ENCODE measurements at regions not wholly inside any gene's neighbourhood (a gene's known extent, or its start where the extent isn't known, plus 50 kb on each side); places are given as distances from the start of the nearest gene placed in this dataset.

DNA sequence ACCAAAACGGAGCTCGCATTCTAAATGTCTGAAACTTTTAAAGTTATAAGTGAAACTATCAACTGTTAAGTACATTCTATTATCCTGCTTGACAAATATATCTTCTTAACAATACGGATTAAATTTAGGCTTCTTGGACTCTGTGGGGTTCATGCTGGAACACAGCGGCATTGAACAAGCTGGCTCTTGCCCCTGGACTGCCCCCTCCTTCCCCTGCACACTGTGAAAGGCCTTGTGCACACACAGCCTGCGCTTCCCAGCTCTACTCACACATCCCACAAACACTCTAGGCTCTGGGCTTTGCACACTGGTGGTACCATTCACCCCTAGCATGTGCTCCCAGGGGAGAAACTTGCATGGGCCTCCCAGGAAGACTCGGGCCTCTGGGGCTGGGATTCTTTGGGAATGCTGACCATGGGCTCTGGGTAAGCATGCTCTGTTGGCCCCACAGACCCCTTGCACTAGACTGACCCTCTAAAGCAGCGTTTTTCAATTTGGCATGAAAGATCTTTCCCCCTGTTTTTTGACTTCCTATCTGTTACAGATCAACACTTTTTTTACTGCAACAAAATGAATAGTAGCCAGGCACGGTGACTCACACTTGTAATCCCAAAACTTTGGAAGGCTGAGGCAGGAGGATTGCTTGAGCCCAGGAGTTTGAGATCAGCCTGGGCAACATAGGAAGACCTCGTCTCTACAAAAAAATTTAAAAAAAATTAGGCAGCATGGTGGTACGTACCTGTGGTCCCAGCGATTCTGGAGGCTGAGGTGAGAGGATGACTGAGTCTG lies 96.2 kb upstream of the CPM start:
- in situ Hi-C loops (cut with MboI; ENCODE audit: low sequenced_read_pairs) = no loop called here

DNA sequence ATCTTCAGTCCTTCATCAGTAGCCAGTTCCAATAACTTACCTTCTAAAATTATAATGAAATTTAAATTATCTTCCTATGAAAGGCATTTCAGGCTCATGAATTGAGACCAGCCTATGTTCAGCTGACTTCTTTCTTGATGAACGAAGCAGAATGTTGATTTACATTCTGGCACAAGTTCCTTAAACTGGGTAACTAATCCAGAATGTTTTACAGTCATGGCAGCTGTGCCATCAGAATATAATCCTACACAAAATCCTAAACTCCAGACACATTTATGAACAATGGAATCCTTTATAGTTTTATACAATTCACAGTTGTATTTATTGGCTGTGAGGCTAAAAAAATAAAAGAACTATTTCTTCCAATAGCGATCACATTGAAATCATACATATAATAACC lies 97.3 kb upstream of the CPM start:
- in situ Hi-C loops (cut with MboI; ENCODE audit: low sequenced_read_pairs) = no loop called here

DNA sequence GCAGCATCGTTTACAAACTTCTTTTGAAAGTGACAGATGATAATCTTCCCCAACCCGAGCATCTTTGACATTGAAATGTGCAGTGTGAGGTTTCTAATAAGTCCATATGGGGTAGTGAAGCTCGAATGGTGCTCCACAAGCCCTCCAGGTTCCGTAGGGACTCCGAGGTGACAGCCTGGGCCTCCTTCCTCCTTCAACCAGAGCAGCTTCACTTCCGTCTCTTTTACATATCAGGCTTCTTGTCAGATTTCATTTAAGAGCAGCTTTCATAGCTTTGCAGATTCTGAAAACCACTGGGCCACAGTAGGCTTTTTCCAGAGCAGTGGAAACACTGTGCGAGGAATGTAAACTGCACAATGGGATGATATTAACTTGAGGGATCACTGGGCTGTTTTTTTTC lies 103.6 kb upstream of the CPM start:
- in situ Hi-C loops (cut with MboI; ENCODE audit: low sequenced_read_pairs) = no loop called here

DNA sequence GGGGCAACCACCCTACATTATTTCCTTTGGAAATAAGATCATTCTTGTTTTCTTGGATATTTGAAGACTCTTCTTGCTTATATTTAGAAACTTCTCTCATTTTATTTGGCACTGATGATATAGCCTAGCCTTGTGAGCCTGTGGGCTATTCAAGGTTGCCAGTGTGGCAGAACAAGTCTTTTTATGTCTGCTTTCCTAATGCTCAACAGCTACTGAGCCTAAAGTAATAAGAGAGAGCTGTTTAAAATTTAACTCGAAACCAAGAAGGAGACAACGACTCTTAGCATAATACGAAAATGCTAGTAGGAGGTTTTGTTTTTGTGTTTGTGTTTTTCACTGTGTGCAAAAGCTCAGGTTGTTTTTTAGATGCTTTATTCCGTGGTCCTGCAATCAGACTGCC lies 104.0 kb upstream of the CPM start:
- in situ Hi-C loops (cut with MboI; ENCODE audit: low sequenced_read_pairs) = no loop called here

DNA sequence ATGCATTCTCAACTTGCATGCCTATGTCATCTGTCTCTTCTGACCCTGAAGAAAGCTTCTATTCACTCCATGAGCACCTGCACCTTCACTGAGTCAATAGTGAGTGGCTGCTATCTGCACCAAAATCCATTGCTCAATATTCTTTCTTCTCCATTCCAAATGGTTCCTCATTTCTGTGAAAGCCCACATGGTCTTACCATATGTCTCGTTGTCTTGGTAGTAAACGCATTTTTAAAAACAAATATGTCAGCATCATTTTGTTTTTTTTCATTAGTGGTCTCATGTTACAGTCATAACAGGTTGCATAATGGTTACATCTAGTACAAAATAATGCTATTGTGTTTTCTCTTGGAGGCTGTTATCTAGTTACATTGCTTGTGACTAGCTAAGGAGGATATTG lies 106.9 kb upstream of the CPM start:
- in situ Hi-C loops (cut with MboI; ENCODE audit: low sequenced_read_pairs) = no loop called here

DNA sequence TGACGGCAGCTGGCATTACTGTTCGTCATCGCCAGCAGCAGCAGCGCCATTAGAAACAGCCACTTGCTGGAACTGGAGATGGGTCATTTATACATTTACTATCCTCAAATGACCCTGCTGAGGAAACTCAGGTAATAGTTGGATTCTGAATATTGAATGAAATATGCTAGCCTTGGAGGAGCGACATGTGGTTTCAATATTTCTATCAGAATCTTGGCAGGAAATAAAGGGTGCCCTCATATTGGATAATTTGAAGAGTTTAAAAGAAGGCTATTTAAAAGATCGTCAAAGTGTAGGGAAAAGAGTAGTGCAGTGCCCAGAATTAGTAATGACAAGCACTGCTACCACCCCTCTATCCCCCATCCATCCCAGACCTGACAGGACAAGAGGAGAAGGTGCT lies 109.6 kb upstream of the CPM start:
- in situ Hi-C loops (cut with MboI; ENCODE audit: low sequenced_read_pairs) = no loop called here

DNA sequence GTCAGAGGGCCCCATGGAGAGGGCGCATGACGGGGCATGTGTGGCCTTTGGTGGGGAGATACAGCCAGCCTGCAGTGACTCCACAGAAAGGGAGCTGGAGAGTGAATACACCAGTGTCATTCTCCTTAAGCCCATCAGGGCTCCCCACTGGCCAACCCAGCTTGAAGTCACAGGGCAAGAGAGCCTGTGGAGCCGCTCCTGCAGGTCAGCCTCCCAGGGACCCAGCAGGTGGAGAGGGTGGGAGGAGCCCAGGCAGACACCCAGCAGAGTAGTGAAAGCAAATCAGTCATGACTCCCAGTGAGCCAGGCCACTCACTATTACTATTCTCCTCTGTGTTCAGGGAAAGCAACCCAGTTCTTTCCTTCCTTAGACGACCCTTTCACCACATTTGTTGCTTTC lies 110.0 kb upstream of the CPM start:
- in situ Hi-C loops (cut with MboI; ENCODE audit: low sequenced_read_pairs) = no loop called here

DNA sequence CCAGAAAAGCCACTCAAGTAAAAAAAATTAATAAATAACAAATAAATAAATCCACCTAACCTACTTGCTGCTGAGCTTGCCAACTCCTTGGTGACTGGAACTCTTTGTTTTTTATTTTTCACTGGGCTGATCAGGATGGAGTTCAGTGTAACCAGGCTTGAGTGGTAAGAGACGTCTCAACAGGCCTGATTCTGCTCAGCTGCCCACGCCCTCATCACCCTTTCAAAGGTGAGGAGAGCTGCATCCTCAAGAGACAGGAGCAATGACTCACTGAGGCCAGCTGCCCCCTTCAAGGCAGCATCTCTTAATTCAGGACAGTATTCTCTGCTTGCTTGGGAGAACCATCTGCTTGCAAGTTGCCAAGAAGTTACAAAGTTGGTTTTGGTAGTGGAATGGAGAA lies 111.9 kb upstream of the CPM start:
- in situ Hi-C loops (cut with MboI; ENCODE audit: low sequenced_read_pairs) = no loop called here

GRCh38 chr12:69045430-69045829 lies 112.5 kb upstream of the CPM start:
- in situ Hi-C loops (cut with MboI; ENCODE audit: low sequenced_read_pairs) = no loop called here

DNA sequence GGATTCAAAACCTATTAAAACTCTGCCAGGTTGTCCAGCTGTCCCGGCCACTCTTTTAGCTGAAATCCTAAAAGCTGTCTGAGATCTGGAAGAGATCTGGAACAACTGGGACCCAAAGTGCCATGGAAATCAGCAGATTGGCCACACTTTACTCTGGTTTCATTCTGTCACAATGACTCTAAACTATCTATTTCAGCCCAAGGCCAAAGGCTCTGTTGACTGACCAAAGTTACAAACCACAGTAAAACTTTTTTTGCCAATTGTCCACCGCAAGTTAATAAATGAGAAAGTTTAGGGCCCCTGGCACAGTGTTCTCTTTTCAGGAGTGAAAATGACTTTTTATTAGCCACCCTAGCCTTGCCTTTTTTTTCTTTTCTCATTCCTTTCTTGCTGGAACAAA lies 113.4 kb upstream of the CPM start:
- in situ Hi-C loops (cut with MboI; ENCODE audit: low sequenced_read_pairs) = no loop called here

GRCh38 chr12:69046920-69047319 lies 113.9 kb upstream of the CPM start:
- in situ Hi-C loops (cut with MboI; ENCODE audit: low sequenced_read_pairs) = no loop called here

- in situ Hi-C loops (cut with MboI; ENCODE audit: low sequenced_read_pairs) = no loop called here
Observed at GRCh38 chr12:69047990-69048389, 115.0 kb upstream of the CPM start.

DNA sequence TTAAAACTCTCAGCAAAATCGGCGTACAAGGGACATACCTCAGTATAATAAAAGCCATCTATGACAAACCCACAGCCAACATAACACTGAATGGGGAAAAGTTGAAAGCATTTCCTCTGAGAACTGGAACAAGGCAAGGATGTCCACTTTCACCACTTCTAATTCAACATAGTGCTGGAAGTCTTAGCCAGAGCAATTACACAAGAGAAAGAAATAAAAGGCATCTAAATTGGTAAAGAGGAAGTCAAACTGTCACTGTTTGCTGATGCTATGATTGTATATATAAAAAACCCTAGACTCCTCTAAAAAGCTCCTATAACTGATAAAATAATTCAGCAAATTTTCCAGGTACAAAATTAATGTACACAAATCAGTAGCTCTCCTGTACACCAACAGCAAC lies 116.9 kb upstream of the CPM start:
- in situ Hi-C loops (cut with MboI; ENCODE audit: low sequenced_read_pairs) = loop anchor here (25.0 kb wide), 1 partner anchor 188 kb away; no protein-coding TSS in a partner anchor

DNA sequence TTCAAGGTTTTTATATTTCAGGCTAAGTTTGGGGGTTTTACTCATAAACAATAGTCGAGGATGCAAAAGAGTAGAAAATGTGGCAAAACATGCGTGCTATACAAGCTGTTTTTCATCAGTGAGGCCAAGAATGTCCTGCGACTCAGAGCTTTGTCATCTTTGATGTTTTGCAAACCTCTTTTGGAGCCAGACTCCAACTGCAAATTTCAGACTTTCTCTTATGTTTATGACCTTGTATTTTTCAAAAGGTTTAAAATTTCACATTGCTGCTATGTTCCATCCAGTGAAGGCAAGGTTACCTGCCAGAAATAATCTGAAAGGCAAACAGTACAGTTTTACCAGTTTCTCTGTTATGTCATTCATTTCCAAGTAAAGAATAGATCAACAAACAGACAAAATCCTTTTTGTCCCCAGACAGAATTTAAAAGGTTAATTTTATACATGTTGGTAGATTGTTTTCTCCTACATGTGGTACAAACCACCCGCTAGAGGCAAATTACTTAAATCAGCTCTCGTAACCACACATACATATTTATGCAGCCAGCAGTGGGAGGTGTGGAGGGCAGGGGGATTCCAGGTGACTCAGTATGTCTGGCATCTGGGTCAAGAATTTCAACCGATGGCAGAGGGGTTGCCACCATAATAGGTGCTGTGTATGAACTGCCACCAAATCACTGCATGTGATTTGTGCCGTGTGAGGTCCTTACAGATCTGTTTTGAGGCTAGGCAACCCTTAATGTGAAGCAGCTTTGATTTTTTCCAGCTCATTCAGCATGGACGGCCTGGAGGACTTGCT lies 119.8 kb upstream of the CPM start:
- in situ Hi-C loops (cut with MboI; ENCODE audit: low sequenced_read_pairs) = loop anchor here (25.0 kb wide), 1 partner anchor 191 kb away; no protein-coding TSS in a partner anchor

DNA sequence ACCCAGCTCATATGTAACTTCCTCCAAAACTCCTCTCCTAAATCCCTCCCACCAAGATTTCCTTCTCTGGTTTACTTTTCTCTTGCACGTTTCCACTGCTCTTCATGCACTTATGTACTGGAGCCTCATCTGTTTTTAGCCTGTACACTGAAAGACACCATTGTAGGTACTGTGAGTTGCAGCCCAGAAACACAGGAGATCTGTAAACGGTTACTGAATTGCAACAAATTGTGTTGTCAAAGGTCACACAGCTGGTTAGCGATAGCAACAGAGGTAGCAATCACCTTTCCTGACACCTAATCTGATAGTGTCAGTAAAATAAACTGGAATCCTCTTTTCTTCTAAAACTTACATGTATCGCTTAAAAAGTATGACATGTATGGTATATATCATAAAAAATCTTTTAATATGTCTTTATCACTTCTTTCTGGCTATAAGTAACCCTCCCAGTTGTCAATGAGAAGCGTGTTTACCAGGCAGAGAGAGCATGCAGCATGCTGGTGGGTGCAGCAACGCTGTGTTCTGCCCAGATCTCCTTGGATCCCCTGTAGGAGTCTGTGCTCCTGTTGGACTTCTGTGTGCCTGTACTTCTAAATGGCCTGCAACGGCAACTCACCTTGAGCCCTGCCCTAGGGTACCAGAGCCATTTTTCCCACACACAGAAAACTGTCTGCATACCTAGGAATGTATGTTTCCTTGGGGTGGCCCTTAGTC lies 121.5 kb upstream of the CPM start:
- in situ Hi-C loops (cut with MboI; ENCODE audit: low sequenced_read_pairs) = loop anchor here (25.0 kb wide), 1 partner anchor 192 kb away; no protein-coding TSS in a partner anchor

- in situ Hi-C loops (cut with MboI; ENCODE audit: low sequenced_read_pairs) = loop anchor here (25.0 kb wide), 1 partner anchor 193 kb away; no protein-coding TSS in a partner anchor
Observed at GRCh38 chr12:69055280-69055679, 122.3 kb upstream of the CPM start.

GRCh38 chr12:69055706-69056105 lies 122.7 kb upstream of the CPM start:
- in situ Hi-C loops (cut with MboI; ENCODE audit: low sequenced_read_pairs) = loop anchor here (25.0 kb wide), 1 partner anchor 193 kb away; no protein-coding TSS in a partner anchor

GRCh38 chr12:69056743-69057515 lies 124.0 kb upstream of the CPM start:
- in situ Hi-C loops (cut with MboI; ENCODE audit: low sequenced_read_pairs) = loop anchor here (25.0 kb wide), 1 partner anchor 195 kb away; no protein-coding TSS in a partner anchor

GRCh38 chr12:69057742-69058141 lies 124.8 kb upstream of the CPM start:
- in situ Hi-C loops (cut with MboI; ENCODE audit: low sequenced_read_pairs) = loop anchor here (25.0 kb wide), 1 partner anchor 195 kb away; no protein-coding TSS in a partner anchor
